ENCODE measurements at regions not wholly inside any gene's neighbourhood (a gene's known extent, or its start where the extent isn't known, plus 50 kb on each side); places are given as distances from the start of the nearest gene placed in this dataset.

DNA sequence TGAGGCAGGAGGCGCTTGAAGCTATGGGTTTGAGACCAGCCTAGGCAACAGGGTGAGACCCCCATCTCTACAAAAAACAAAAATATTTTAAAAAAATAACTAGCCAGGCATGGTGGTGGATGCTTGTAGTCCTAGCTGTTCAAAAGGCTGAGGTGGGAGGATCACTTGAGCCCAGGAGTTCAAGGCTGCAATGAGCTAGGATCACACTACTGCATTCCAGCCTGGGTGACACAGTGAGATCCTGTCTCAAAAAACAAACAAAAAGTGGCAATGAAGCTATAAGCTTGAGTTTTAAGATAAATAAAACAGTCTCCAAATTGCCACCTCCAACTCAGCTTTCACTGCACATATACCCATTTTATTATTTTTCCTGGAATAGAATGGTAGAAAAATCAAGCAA is 281.3 kb downstream of the IPMK start:
- no peak for DNase-seq (ENCODE audit: low spot score)
- no peak overlapping the region for H2AFZ ChIP-seq
- H3K9me3 ChIP-seq (ENCODE audit: low read depth): no peaks in the 10 kb centered on the region
- no peaks in the 10 kb centered on the region for H3K4me1 ChIP-seq (ENCODE audit: insufficient read depth)
- H3K4me3 ChIP-seq: no peak overlapping the region
- H3K36me3 ChIP-seq (replicated peaks; ENCODE audit: insufficient read depth, low read depth): no peaks in the 10 kb centered on the region
- TF ChIP-seq EZH2phosphoT487 (IDR thresholded peaks at IDR 0.05; ENCODE audit: low read depth, severe bottlenecking, unreplicated experiment): no peak
- TF ChIP-seq EZH2 (IDR thresholded peaks at IDR 0.05; ENCODE audit: borderline replicate concordance): no peak
- WGBS (ENCODE audit: low lambda C conversion rate, missing lambda C conversion rate): 100% methylated on average over 1 of the region's 1 CpG
- H3K4me2 ChIP-seq: no peak overlapping the region
- no peaks in the 10 kb centered on the region for H3K27me3 ChIP-seq
- no peaks in the 10 kb centered on the region for H4K20me1 ChIP-seq (ENCODE audit: insufficient read depth, poor library complexity, severe bottlenecking)
- H3K27ac ChIP-seq: no peak overlapping the region
- no peaks in the 10 kb centered on the region for H3K79me2 ChIP-seq
- no peaks in the 10 kb centered on the region for H3K9me2 ChIP-seq (replicated peaks; ENCODE audit: insufficient read depth)

DNA sequence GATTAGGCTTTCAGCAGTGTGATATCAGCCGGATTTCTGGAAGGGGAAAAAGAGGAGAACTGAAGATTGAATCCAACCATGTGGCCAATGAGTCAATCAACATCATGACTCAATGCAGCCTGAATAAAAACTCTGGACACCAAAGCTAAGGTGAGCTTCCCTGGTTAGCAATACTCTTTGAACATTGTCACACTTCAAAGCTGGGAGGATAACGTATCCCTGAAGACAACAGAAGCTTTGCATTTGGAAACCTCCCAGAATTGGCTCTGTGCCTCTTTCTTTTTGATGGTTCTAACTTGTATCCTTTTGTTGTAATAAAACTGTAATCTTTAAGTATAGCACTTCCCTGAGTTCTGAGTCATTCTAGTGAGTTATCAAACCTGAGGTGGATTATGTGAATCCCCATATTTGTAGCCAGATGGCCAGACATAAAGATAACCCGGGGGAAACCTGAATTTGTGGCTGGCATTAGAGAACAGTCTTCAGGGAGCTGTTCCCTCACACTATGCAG is 284.4 kb downstream of the IPMK start:
- Histone ChIP-seq H3K79me2 (no peaks in the 10 kb centered on the region), H4K20me1 (ENCODE audit: insufficient read depth, poor library complexity, severe bottlenecking) (no peaks in the 10 kb centered on the region), H3K4me3 (no peak overlapping the region), H3K9me2 (replicated peaks; ENCODE audit: insufficient read depth) (no peaks in the 10 kb centered on the region), H3K4me1 (ENCODE audit: insufficient read depth) (no peaks in the 10 kb centered on the region), H3K27me3 (no peaks in the 10 kb centered on the region), H3K9me3 (ENCODE audit: low read depth) (no peaks in the 10 kb centered on the region), H2AFZ (no peak overlapping the region), H3K36me3 (replicated peaks; ENCODE audit: insufficient read depth, low read depth) (no peaks in the 10 kb centered on the region), H3K4me2 (no peak overlapping the region), H3K27ac (no peak overlapping the region)
- no peak for DNase-seq (ENCODE audit: low spot score)
- TF ChIP-seq, protein P1, sequence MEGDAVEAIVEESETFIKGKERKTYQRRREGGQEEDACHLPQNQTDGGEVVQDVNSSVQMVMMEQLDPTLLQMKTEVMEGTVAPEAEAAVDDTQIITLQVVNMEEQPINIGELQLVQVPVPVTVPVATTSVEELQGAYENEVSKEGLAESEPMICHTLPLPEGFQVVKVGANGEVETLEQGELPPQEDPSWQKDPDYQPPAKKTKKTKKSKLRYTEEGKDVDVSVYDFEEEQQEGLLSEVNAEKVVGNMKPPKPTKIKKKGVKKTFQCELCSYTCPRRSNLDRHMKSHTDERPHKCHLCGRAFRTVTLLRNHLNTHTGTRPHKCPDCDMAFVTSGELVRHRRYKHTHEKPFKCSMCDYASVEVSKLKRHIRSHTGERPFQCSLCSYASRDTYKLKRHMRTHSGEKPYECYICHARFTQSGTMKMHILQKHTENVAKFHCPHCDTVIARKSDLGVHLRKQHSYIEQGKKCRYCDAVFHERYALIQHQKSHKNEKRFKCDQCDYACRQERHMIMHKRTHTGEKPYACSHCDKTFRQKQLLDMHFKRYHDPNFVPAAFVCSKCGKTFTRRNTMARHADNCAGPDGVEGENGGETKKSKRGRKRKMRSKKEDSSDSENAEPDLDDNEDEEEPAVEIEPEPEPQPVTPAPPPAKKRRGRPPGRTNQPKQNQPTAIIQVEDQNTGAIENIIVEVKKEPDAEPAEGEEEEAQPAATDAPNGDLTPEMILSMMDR (IDR thresholded peaks at IDR 0.05; ENCODE audit: poor library complexity): no peak
- TF ChIP-seq EZH2 (IDR thresholded peaks at IDR 0.05; ENCODE audit: borderline replicate concordance) (no peak), EZH2phosphoT487 (IDR thresholded peaks at IDR 0.05; ENCODE audit: low read depth, severe bottlenecking, unreplicated experiment) (no peak)
- 41% methylated on average over 3 of the region's 3 CpGs for WGBS (ENCODE audit: low lambda C conversion rate, missing lambda C conversion rate)

DNA sequence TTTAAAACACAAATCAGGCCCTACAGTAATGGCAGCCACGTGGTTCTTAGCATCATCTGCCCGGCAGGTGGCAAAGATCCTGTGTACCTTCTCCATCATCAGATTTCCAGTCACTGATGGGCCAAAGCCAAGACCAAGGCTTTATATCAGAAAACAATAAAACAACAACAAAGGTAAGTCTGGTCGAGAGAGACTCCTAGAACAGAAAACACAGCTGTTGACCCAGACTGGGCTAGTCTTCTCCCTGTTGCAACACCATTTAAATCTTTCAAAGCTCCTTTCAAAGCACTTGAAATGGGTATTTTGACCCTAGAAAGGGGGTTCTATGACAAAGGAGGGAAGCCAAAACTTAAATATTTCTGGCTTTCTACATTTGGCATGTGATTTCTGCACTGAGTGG is 285.6 kb downstream of the IPMK start:
- Histone ChIP-seq H4K20me1 (ENCODE audit: insufficient read depth, poor library complexity, severe bottlenecking) (no peaks in the 10 kb centered on the region), H3K79me2 (no peaks in the 10 kb centered on the region), H3K36me3 (replicated peaks; ENCODE audit: insufficient read depth, low read depth) (no peaks in the 10 kb centered on the region), H3K9me2 (replicated peaks; ENCODE audit: insufficient read depth) (no peaks in the 10 kb centered on the region), H2AFZ (no peak overlapping the region), H3K27me3 (no peaks in the 10 kb centered on the region), H3K9me3 (ENCODE audit: low read depth) (no peaks in the 10 kb centered on the region), H3K4me1 (ENCODE audit: insufficient read depth) (no peaks in the 10 kb centered on the region), H3K4me2 (no peak overlapping the region), H3K27ac (no peak overlapping the region), H3K4me3 (no peak overlapping the region)
- TF ChIP-seq EZH2 (IDR thresholded peaks at IDR 0.05; ENCODE audit: borderline replicate concordance): no peak
- no peak for TF ChIP-seq EZH2phosphoT487 (IDR thresholded peaks at IDR 0.05; ENCODE audit: low read depth, severe bottlenecking, unreplicated experiment)
- TF ChIP-seq, protein P1 (IDR thresholded peaks at IDR 0.05; ENCODE audit: poor library complexity): no peak
- WGBS (ENCODE audit: low lambda C conversion rate, missing lambda C conversion rate): 62% methylated on average over 3 of the region's 3 CpGs
- DNase-seq (ENCODE audit: low spot score): no peak

DNA sequence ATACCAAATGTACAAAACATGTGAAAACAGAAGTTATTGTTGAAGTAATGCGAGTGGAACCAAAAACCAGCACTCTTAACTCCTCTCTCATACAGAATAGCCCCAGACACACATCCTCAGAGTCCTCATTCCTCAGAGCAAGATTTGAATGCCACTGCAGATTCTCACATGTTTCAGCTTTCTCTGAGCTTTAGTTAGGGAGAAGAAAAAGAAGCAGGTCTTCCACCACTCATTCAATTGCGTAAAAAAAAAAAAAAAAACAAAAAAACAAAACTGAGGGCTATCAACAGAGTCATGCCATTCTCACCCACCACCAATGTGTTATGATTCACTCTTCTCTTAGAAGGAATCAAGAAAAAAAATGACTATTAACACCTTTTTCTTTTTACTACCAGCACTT is 287.7 kb downstream of the IPMK start:
- H3K4me1 ChIP-seq (ENCODE audit: insufficient read depth): no peaks in the 10 kb centered on the region
- no peak overlapping the region for H2AFZ ChIP-seq
- DNase-seq (ENCODE audit: low spot score): no peak
- no peak overlapping the region for H3K27ac ChIP-seq
- H3K79me2 ChIP-seq: no peaks in the 10 kb centered on the region
- WGBS (ENCODE audit: low lambda C conversion rate, missing lambda C conversion rate): 89% methylated on average over 2 of the region's 2 CpGs
- H3K4me3 ChIP-seq: no peak overlapping the region
- H3K27me3 ChIP-seq: no peaks in the 10 kb centered on the region
- no peaks in the 10 kb centered on the region for H3K9me2 ChIP-seq (replicated peaks; ENCODE audit: insufficient read depth)
- no peaks in the 10 kb centered on the region for H4K20me1 ChIP-seq (ENCODE audit: insufficient read depth, poor library complexity, severe bottlenecking)
- no peaks in the 10 kb centered on the region for H3K36me3 ChIP-seq (replicated peaks; ENCODE audit: insufficient read depth, low read depth)
- TF ChIP-seq EZH2 (IDR thresholded peaks at IDR 0.05; ENCODE audit: borderline replicate concordance): no peak
- TF ChIP-seq, protein P1 (IDR thresholded peaks at IDR 0.05; ENCODE audit: poor library complexity): no peak
- TF ChIP-seq EZH2phosphoT487 (IDR thresholded peaks at IDR 0.05; ENCODE audit: low read depth, severe bottlenecking, unreplicated experiment): no peak
- no peak overlapping the region for H3K4me2 ChIP-seq
- H3K9me3 ChIP-seq (ENCODE audit: low read depth): no peaks in the 10 kb centered on the region

Data from hepatocyte (in vitro differentiated cells).